ENCODE measurements at regions not wholly inside any gene's neighbourhood (a gene's known extent, or its start where the extent isn't known, plus 50 kb on each side); places are given as distances from the start of the nearest gene placed in this dataset.

- CTCF ChIA-PET = no interaction called here
- H3K36me3 Mint-ChIP-seq (ENCODE audit: low read depth) = no peaks in the 10 kb centered on the region
- H3K4me1 Mint-ChIP-seq (ENCODE audit: low read depth) = no peaks in the 10 kb centered on the region
- DNase-seq (no peak), ATAC-seq (no peak)
- POLR2A ChIA-PET = no interaction called here
- no peak overlapping the region for H3K4me3 Mint-ChIP-seq
- no peak overlapping the region for H3K27ac Mint-ChIP-seq
- peaks cover 5% of the 10 kb centered on the region for H3K9me3 Mint-ChIP-seq (ENCODE audit: insufficient read depth)
- peaks cover 2% of the 10 kb centered on the region for H3K27me3 Mint-ChIP-seq (ENCODE audit: low read depth)
Measured at GRCh38 chr2:175500255-175500654, 318.7 kb upstream of the ATP5MC3 start.

- ATAC-seq (no peak), DNase-seq (no peak)
- no peak overlapping the region for H3K27ac Mint-ChIP-seq
- no peaks in the 10 kb centered on the region for H3K4me1 Mint-ChIP-seq (ENCODE audit: low read depth)
- no peaks in the 10 kb centered on the region for H3K9me3 Mint-ChIP-seq (ENCODE audit: insufficient read depth)
- CTCF ChIA-PET = no interaction called here
- H3K27me3 Mint-ChIP-seq (ENCODE audit: low read depth) = no peaks in the 10 kb centered on the region
- POLR2A ChIA-PET = no interaction called here
- no peak overlapping the region for H3K4me3 Mint-ChIP-seq
- H3K36me3 Mint-ChIP-seq (ENCODE audit: low read depth) = no peaks in the 10 kb centered on the region
Measured at GRCh38 chr2:175490360-175490791, 308.9 kb upstream of the ATP5MC3 start.

DNA sequence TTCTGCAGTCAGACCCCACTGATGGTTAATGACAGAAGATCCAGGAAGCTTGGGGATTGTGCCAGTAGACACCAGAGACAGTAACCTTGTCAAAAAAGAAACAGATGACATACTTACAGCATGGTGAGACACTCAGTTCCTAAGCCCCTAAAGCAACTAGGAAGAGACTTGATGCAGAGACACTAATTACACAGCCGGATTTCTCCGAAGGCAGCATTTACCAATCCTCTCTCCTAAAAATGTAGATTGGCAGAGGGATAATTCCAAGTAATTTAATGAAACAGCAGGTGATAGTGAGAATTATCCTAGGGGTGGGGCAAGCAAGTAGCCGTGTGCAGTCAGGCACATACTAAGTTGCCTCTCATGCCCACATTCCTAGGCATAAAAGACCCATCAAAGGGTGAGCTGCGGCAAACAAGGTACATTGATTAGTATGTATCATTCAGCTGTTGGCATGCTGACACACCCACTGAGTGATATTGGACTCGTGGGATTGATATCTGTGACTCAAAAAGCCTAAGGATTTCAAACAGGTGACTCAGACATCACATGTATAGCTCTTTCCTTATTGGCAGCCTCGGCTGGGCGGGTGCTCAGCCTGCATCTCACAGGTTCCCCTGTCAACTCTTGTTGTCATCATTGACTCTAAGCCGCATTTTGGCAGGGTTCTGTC is 296.7 kb upstream of the ATP5MC3 start:
- ChIA-PET CTCF (no interaction called here), POLR2A (no interaction called here)
- H3K4me3 Mint-ChIP-seq = no peak overlapping the region
- H3K36me3 Mint-ChIP-seq (ENCODE audit: low read depth) = no peaks in the 10 kb centered on the region
- H3K9me3 Mint-ChIP-seq (ENCODE audit: insufficient read depth) = no peaks in the 10 kb centered on the region
- no peaks in the 10 kb centered on the region for H3K4me1 Mint-ChIP-seq (ENCODE audit: low read depth)
- H3K27me3 Mint-ChIP-seq (ENCODE audit: low read depth) = no peaks in the 10 kb centered on the region
- ATAC-seq = no peak
- no peak for DNase-seq
- no peak overlapping the region for H3K27ac Mint-ChIP-seq

DNA sequence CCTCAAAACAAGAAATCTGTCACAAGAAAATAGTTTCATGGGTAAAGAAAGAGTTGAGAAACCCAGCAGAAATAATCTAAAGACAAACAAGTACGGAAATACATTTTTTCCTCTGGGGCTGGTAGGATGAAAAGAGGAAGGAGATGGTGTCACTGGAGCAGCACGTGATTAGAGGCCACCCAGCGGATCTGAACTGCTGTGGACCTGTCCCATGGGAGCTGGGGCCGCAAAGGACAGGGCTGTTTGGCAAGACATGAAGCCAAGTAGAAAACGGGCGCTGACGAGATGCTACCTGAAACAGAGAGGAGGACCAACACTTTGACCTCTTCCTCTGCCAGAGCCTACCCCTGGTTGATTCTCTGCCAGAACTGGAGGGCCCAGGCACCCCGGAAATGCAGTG is 295.4 kb upstream of the ATP5MC3 start:
- no peak overlapping the region for H3K4me3 Mint-ChIP-seq
- DNase-seq = no peak
- no peak overlapping the region for H3K27ac Mint-ChIP-seq
- CTCF ChIA-PET = no interaction called here
- ATAC-seq = no peak
- POLR2A ChIA-PET = no interaction called here
- no peaks in the 10 kb centered on the region for H3K9me3 Mint-ChIP-seq (ENCODE audit: insufficient read depth)
- no peaks in the 10 kb centered on the region for H3K36me3 Mint-ChIP-seq (ENCODE audit: low read depth)
- H3K4me1 Mint-ChIP-seq (ENCODE audit: low read depth) = no peaks in the 10 kb centered on the region
- no peaks in the 10 kb centered on the region for H3K27me3 Mint-ChIP-seq (ENCODE audit: low read depth)

DNA sequence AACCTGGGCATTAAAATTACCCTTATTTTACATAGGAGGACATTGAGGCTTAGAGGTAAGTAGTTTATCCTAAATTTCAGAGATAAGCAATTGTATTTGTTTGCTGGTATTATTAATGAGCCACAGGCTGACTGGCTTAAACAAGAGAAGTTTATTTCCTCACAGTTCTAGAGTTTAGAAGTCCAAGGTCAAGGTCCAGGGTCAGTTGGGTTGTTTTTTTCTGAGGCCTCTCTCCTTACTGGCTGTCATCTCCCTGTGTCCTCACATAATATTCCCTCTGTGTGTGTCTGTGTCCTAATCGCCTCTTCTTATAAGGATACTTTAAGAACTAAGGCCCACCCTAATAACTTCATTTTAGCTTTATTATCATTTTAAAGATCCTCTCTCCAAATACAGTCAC is 294.9 kb upstream of the ATP5MC3 start:
- Mint-ChIP-seq H3K27me3 (ENCODE audit: low read depth) (no peaks in the 10 kb centered on the region), H3K36me3 (ENCODE audit: low read depth) (no peaks in the 10 kb centered on the region), H3K27ac (no peak overlapping the region), H3K4me3 (no peak overlapping the region), H3K4me1 (ENCODE audit: low read depth) (no peaks in the 10 kb centered on the region), H3K9me3 (ENCODE audit: insufficient read depth) (no peaks in the 10 kb centered on the region)
- CTCF ChIA-PET = no interaction called here
- POLR2A ChIA-PET = no interaction called here
- DNase-seq = no peak
- no peak for ATAC-seq

- ChIA-PET POLR2A (no interaction called here), CTCF (no interaction called here)
- Mint-ChIP-seq H3K36me3 (ENCODE audit: low read depth) (no peaks in the 10 kb centered on the region), H3K27me3 (ENCODE audit: low read depth) (no peaks in the 10 kb centered on the region), H3K27ac (no peak overlapping the region), H3K4me3 (no peak overlapping the region), H3K4me1 (ENCODE audit: low read depth) (no peaks in the 10 kb centered on the region), H3K9me3 (ENCODE audit: insufficient read depth) (no peaks in the 10 kb centered on the region)
- ATAC-seq = no peak
- DNase-seq = no peak
Measured at GRCh38 chr2:175475130-175475529, 293.6 kb upstream of the ATP5MC3 start.

GRCh38 chr2:175468431-175469098 is 287.1 kb upstream of the ATP5MC3 start:
- H3K27ac Mint-ChIP-seq = no peak overlapping the region
- POLR2A ChIA-PET = no interaction called here
- no peaks in the 10 kb centered on the region for H3K4me1 Mint-ChIP-seq (ENCODE audit: low read depth)
- no peak for DNase-seq
- CTCF ChIA-PET = no interaction called here
- no peak overlapping the region for H3K4me3 Mint-ChIP-seq
- no peaks in the 10 kb centered on the region for H3K9me3 Mint-ChIP-seq (ENCODE audit: insufficient read depth)
- no peaks in the 10 kb centered on the region for H3K36me3 Mint-ChIP-seq (ENCODE audit: low read depth)
- ATAC-seq = no peak
- H3K27me3 Mint-ChIP-seq (ENCODE audit: low read depth) = no peaks in the 10 kb centered on the region

DNA sequence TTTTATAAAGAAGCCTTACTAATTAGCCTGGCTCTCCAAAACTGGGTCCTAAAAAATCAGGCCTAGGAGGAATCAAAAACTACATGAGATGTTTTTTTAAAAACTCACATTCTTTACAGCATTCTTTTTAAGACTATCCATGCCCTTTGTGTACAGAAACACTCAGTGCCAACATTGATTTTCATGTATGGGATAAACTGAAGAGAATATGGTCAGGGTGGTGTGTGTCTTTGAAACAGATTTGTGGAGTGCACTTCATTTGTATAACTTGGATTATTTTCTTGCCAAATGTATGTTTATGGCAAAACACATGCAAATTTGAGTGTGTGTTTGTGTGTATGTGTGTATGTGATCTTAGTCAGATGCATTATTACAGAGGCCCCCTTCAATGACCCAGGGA is 283.6 kb upstream of the ATP5MC3 start:
- H3K36me3 Mint-ChIP-seq (ENCODE audit: low read depth) = no peaks in the 10 kb centered on the region
- H3K27me3 Mint-ChIP-seq (ENCODE audit: low read depth) = no peaks in the 10 kb centered on the region
- H3K4me1 Mint-ChIP-seq (ENCODE audit: low read depth) = no peaks in the 10 kb centered on the region
- H3K4me3 Mint-ChIP-seq = no peak overlapping the region
- ChIA-PET CTCF (no interaction called here), POLR2A (no interaction called here)
- no peak for ATAC-seq
- no peaks in the 10 kb centered on the region for H3K9me3 Mint-ChIP-seq (ENCODE audit: insufficient read depth)
- DNase-seq = no peak
- H3K27ac Mint-ChIP-seq = no peak overlapping the region

GRCh38 chr2:175464311-175464670 is 282.8 kb upstream of the ATP5MC3 start:
- POLR2A ChIA-PET = no interaction called here
- ATAC-seq (no peak), DNase-seq (no peak)
- Mint-ChIP-seq H3K27me3 (ENCODE audit: low read depth) (no peaks in the 10 kb centered on the region), H3K4me1 (ENCODE audit: low read depth) (no peaks in the 10 kb centered on the region), H3K36me3 (ENCODE audit: low read depth) (no peaks in the 10 kb centered on the region), H3K9me3 (ENCODE audit: insufficient read depth) (no peaks in the 10 kb centered on the region), H3K27ac (no peak overlapping the region), H3K4me3 (no peak overlapping the region)
- CTCF ChIA-PET = no interaction called here

- Mint-ChIP-seq H3K4me1 (ENCODE audit: low read depth) (no peaks in the 10 kb centered on the region), H3K27me3 (ENCODE audit: low read depth) (no peaks in the 10 kb centered on the region), H3K9me3 (ENCODE audit: insufficient read depth) (no peaks in the 10 kb centered on the region), H3K36me3 (ENCODE audit: low read depth) (no peaks in the 10 kb centered on the region), H3K4me3 (no peak overlapping the region), H3K27ac (no peak overlapping the region)
- CTCF ChIA-PET = no interaction called here
- DNase-seq = no peak
- POLR2A ChIA-PET = no interaction called here
- no peak for ATAC-seq
Measured at GRCh38 chr2:175463589-175464310, 282.2 kb upstream of the ATP5MC3 start.

DNA sequence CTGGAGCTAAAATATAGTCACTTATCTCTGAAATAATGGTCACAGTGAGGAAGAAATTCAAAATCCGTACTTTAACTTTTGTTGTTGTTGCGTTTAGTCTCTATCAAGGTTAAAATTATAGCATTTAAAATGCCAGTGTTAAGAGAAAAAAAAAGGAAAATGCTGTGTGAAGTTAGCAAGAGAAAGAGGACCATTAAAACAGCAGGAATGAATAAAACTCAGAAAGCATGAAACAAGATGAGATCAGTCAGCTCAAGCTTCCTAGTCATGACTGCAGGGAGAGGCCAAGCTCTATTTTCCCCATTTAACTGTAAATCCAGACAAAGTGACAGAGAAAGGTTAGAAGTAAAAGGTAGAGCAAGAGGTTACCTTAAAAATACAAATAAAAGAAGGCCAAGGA is 281.7 kb upstream of the ATP5MC3 start:
- H3K27me3 Mint-ChIP-seq (ENCODE audit: low read depth) = no peaks in the 10 kb centered on the region
- POLR2A ChIA-PET = no interaction called here
- CTCF ChIA-PET = no interaction called here

GRCh38 chr2:175462246-175462645 is 280.7 kb upstream of the ATP5MC3 start:
- Mint-ChIP-seq H3K4me3 (no peak overlapping the region), H3K27ac (no peak overlapping the region), H3K9me3 (ENCODE audit: insufficient read depth) (no peaks in the 10 kb centered on the region), H3K27me3 (ENCODE audit: low read depth) (no peaks in the 10 kb centered on the region), H3K36me3 (ENCODE audit: low read depth) (no peaks in the 10 kb centered on the region), H3K4me1 (ENCODE audit: low read depth) (no peaks in the 10 kb centered on the region)
- CTCF ChIA-PET = no interaction called here
- ATAC-seq = no peak
- no peak for DNase-seq
- POLR2A ChIA-PET = no interaction called here

More for the DNA sequence above, 281.7 kb upstream of the ATP5MC3 start:
- ATAC-seq (no peak), DNase-seq (no peak)
- H3K36me3 Mint-ChIP-seq (ENCODE audit: low read depth) = no peaks in the 10 kb centered on the region
- no peak overlapping the region for H3K4me3 Mint-ChIP-seq
- no peaks in the 10 kb centered on the region for H3K4me1 Mint-ChIP-seq (ENCODE audit: low read depth)
- H3K27ac Mint-ChIP-seq = no peak overlapping the region
- H3K9me3 Mint-ChIP-seq (ENCODE audit: insufficient read depth) = no peaks in the 10 kb centered on the region

All from activated CD8-positive, alpha-beta T cell treated with anti-CD3 and anti-CD28 coated beads, Interleukin-2, amount 10 ng/mL, durations not matched to agents 7 days and 5 days (primary cell).